Parathyroid adenoma (tissue), 2 donors: ENCODE measurements at regions not wholly inside any gene's neighbourhood (a gene's known extent, or its start where the extent isn't known, plus 50 kb on each side); places are given as distances from the start of the nearest gene placed in this dataset.
"Not testable (repeated sequence)": the region's sequence is repeated elsewhere in the genome, so short reads cannot be mapped to it uniquely, and the experiment has no call there.

Experiments
- H2AFZ ChIP-seq: fragments of 300-600 bp; sonication (generic); one replicate; pipeline ENCODE4 v1.7.0; 2017; ENCODE audit warnings: antibody characterized with exemption, mild to moderate bottlenecking
- H3K27ac ChIP-seq: fragments of 300-600 bp; sonication (generic); one replicate; pipeline ENCODE4 v1.7.0; 2017
- H3K27me3 ChIP-seq: fragments of 300-600 bp; sonication (generic); one replicate; pipeline ENCODE4 v1.7.0; 2017; ENCODE audit warnings: low read length; ENCODE audit not compliant: control insufficient read depth, insufficient read depth
- H3K36me3 ChIP-seq: fragments of 300-600 bp; sonication (generic); one replicate; pipeline ENCODE4 v1.7.0; 2017; ENCODE audit warnings: low read length; ENCODE audit not compliant: control insufficient read depth, insufficient read depth
- H3K4me1 ChIP-seq: fragments of 300-600 bp; sonication (generic); one replicate; pipeline ENCODE4 v1.7.0; 2017; ENCODE audit warnings: control low read depth
- H3K4me2 ChIP-seq: fragments of 300-600 bp; sonication (generic); one replicate; pipeline ENCODE4 v1.7.0; 2017; ENCODE audit warnings: low read length
- H3K4me3 ChIP-seq: fragments of 300-600 bp; sonication (generic); one replicate; pipeline ENCODE4 v1.7.0; 2017; ENCODE audit warnings: low read depth, low read length
- H3K79me2 ChIP-seq: fragments of 300-600 bp; sonication (generic); one replicate; pipeline ENCODE4 v1.7.0; 2017; ENCODE audit warnings: control low read depth
- H3K9ac ChIP-seq: fragments of 300-600 bp; sonication (generic); one replicate; pipeline ENCODE4 v1.7.0; 2017; ENCODE audit warnings: mild to moderate bottlenecking
- H3K9me3 ChIP-seq: fragments of 300-600 bp; sonication (generic); one replicate; pipeline ENCODE4 v1.7.0; 2017; ENCODE audit warnings: low read length; ENCODE audit not compliant: control insufficient read depth
- CTCF ChIP-seq: fragments of 300-600 bp; sonication (generic); IDR thresholded peaks from one replicate; pipeline ENCODE4 v1.7.0; 2017; ENCODE audit warnings: antibody characterized with exemption, mild to moderate bottlenecking
- donor health status: primary hyperparathyroidism.

- TF ChIP-seq CTCF, result no peak
- Histone ChIP-seq H3K4me1 (peaks cover 6% of the 10 kb centered on the region), H3K27me3 (no peaks in the 10 kb centered on the region), H3K4me3 (no peak overlapping the region), H3K9me3 (no peaks in the 10 kb centered on the region), H3K27ac (no peak overlapping the region), H3K36me3 (no peaks in the 10 kb centered on the region), H2AFZ (no peak overlapping the region), H3K79me2 (no peaks in the 10 kb centered on the region), H3K9ac (no peak overlapping the region), H3K4me2 (no peak overlapping the region)
These were observed 346.3 kb upstream of the SULF2 start for GRCh38 chr20:48131581-48131980.

- no peak overlapping the region for H3K4me3 ChIP-seq
- TF ChIP-seq CTCF, result no peak
These were observed 344.2 kb upstream of the SULF2 start for GRCh38 chr20:48129345-48129942.

DNA sequence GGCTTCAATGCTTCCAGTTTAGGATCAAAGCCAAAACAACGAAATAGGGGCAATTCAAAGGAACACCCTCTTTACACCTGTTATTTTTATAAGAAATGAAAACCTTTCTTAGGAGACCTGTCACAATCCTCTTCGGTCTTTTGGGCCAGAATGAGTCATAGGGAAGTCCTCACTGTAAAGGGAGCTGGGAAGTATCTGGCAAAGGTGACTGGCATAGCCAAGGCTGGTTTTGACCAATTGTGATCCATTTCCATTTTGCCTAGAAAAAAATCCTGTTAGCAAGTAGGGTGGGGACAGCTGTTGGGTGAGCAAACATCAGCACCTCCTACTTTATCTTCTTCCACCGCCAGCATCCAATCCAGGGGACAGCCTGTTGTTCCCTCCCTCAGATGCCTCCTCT lies 343.2 kb upstream of the SULF2 start:
- no peak for TF ChIP-seq CTCF
- H3K4me3 ChIP-seq, result no peak overlapping the region
- H3K27me3 ChIP-seq, result no peaks in the 10 kb centered on the region
- no peak overlapping the region for H2AFZ ChIP-seq
- no peak overlapping the region for H3K9ac ChIP-seq
- no peaks in the 10 kb centered on the region for H3K9me3 ChIP-seq
- H3K36me3 ChIP-seq, result no peaks in the 10 kb centered on the region
- no peak overlapping the region for H3K27ac ChIP-seq
- peaks cover 6% of the 10 kb centered on the region for H3K4me1 ChIP-seq
- H3K79me2 ChIP-seq, result no peaks in the 10 kb centered on the region
- no peak overlapping the region for H3K4me2 ChIP-seq

More at GRCh38 chr20:48129345-48129942, 344.2 kb upstream of the SULF2 start:
- Histone ChIP-seq H3K27ac (no peak overlapping the region), H2AFZ (no peak overlapping the region), H3K9ac (no peak overlapping the region), H3K9me3 (no peaks in the 10 kb centered on the region), H3K4me1 (peaks cover 6% of the 10 kb centered on the region), H3K27me3 (no peaks in the 10 kb centered on the region), H3K4me2 (peak overlapping the region; percentile 25), H3K36me3 (no peaks in the 10 kb centered on the region), H3K79me2 (no peaks in the 10 kb centered on the region)

GRCh38 chr20:48127964-48128363 lies 342.7 kb upstream of the SULF2 start:
- not testable (repeated sequence) for H3K4me3 ChIP-seq, H3K4me1 ChIP-seq, H3K27me3 ChIP-seq, H3K9ac ChIP-seq, H3K36me3 ChIP-seq, H3K9me3 ChIP-seq, H3K27ac ChIP-seq, H3K4me2 ChIP-seq, H3K79me2 ChIP-seq, H2AFZ ChIP-seq

DNA sequence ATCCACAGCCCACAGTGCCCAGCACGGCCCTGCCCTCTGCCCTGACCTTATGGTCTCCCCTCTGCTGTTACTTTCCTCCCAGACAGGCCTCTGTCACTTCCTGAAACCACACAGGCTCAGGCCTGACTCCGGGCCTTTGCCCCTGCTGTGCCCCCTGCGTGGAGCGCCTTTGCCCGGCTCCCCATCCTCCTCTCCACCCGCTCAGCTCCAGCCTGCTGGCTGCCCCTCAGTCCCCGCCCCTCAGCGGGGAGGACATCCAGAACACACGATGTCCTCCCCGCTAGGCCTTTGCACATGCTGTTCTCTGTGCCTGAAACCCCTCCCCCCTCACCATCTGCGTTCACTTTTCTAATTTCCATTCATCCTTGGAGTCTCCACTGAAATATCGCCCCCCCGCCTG lies 341.9 kb upstream of the SULF2 start:
- not testable (repeated sequence) for H3K4me1 ChIP-seq, H3K79me2 ChIP-seq, H3K36me3 ChIP-seq, H3K4me2 ChIP-seq, H2AFZ ChIP-seq, H3K4me3 ChIP-seq, H3K27ac ChIP-seq, H3K27me3 ChIP-seq, H3K9ac ChIP-seq, H3K9me3 ChIP-seq

GRCh38 chr20:48126227-48126740 lies 341.0 kb upstream of the SULF2 start:
- no peak for TF ChIP-seq CTCF
- no peaks in the 10 kb centered on the region for H3K36me3 ChIP-seq
- no peak overlapping the region for H3K4me3 ChIP-seq
- no peak overlapping the region for H3K9ac ChIP-seq
- no peak overlapping the region for H3K27ac ChIP-seq
- H3K4me2 ChIP-seq, result no peak overlapping the region
- H3K4me1 ChIP-seq, result peaks cover 6% of the 10 kb centered on the region
- no peaks in the 10 kb centered on the region for H3K79me2 ChIP-seq
- no peaks in the 10 kb centered on the region for H3K9me3 ChIP-seq
- no peak overlapping the region for H2AFZ ChIP-seq
- no peaks in the 10 kb centered on the region for H3K27me3 ChIP-seq
